Tibial nerve (tissue), 4 donors: ENCODE measurements at regions not wholly inside any gene's neighbourhood (a gene's known extent, or its start where the extent isn't known, plus 50 kb on each side); places are given as distances from the start of the nearest gene placed in this dataset.
"Not testable (repeated sequence)": the region's sequence is repeated elsewhere in the genome, so short reads cannot be mapped to it uniquely, and the experiment has no call there.

ENCODE experiments used
- DNase-seq, 2 donors: peaks; one replicate each; pipeline ENCODE4 v3.0.0-alpha.2; 2019; ENCODE audit warnings: low spot score in 2 of 2
- H3K27ac ChIP-seq, 4 donors: fragments of 200-600 bp; sonication (generic) in 3 of 4; one replicate each; pipeline ENCODE4 v1.5.1; 2017 to 2019; ENCODE audit warnings: mild to moderate bottlenecking in 1 of 4
- H3K27me3 ChIP-seq, 2 donors: fragments of 200-600 bp; sonication (generic) in 1 of 2; one replicate each; pipeline versions ENCODE4 v1.5.1 to v1.6.0; 2017 to 2019
- H3K36me3 ChIP-seq, 3 donors: fragments of 200-600 bp; sonication (generic); one replicate each; pipeline ENCODE4 v1.5.1; 2018 to 2019
- H3K4me1 ChIP-seq, 4 donors: fragments of 200-600 bp; sonication (generic) in 3 of 4; one replicate each; pipeline ENCODE4 v1.5.1; 2017 to 2019
- H3K4me3 ChIP-seq, 4 donors: fragments of 200-600 bp; sonication (generic) in 3 of 4; one replicate each; pipeline ENCODE4 v1.5.1; 2017 to 2019; ENCODE audit warnings: mild to moderate bottlenecking in 1 of 4, moderate library complexity in 1 of 4
- H3K9me3 ChIP-seq, 4 donors: fragments of 200-600 bp; sonication (generic) in 3 of 4; one replicate each; pipeline ENCODE4 v1.5.1; 2017 to 2019
- CTCF ChIP-seq, 5 experiments: fragments of 200-600 bp in 3 of 5; fragments of 450-650 bp in 2 of 5; sonication (generic) in 3 of 5; IDR thresholded peaks; one replicate each; pipeline ENCODE4 v1.5.1; 2016 to 2019; ENCODE audit warnings: antibody characterized with exemption in 5 of 5, mild to moderate bottlenecking in 3 of 5, moderate library complexity in 2 of 5
- EP300 ChIP-seq, 2 donors: sonication (generic); formaldehyde crosslinking; IDR thresholded peaks; one replicate each; pipeline ENCODE4 v1.6.1; 2017; ENCODE audit warnings: antibody characterized with exemption in 2 of 2, mild to moderate bottlenecking in 1 of 2
- POLR2A ChIP-seq, 2 donors: fragments of 450-650 bp; IDR thresholded peaks; one replicate each; pipeline ENCODE4 v1.6.1; 2017; ENCODE audit warnings: antibody characterized with exemption in 2 of 2, mild to moderate bottlenecking in 2 of 2, moderate library complexity in 2 of 2
- WGBS, 2 donors: methylation state at CpG; one replicate each; pipeline ENCODE4 v1.1.5; 2018; 5-methylcytosine and 5-hydroxymethylcytosine counted together

DNA sequence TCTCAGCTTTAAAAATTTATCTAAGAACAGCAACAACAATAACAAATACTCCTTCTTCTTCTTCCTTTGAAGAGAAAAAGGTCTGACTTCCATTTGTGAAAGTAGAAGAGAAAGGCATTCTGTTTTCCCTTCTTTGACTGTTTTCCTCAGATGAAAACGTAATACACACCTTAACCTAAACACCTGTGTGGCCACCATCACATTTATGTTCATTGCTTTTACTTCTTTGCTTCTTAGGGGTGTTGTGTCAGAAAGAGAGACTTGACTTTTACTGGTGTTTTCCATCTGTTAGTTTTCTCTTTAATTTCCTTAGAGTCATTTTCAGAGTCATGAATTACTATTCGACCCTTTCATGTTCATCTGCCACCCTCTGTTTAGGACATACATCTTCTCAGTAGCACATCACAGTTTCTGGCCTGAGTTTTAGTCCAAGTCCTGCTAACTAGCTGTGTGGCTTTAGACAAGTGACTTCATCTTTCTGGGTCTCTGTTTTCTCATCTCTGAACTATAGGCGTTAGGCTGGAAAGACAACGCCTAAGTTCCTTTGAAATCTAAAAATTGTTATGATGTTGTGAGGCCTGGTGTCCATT is 283.8 kb downstream of the GATA3 start:
- Histone ChIP-seq H3K27me3 (peaks cover 0 to 12% of the 10 kb centered on the region in 2 donors), H3K27ac (no peak overlapping the region), H3K4me1 (no peaks in the 10 kb centered on the region), H3K36me3 (no peaks in the 10 kb centered on the region), H3K4me3 (no peak overlapping the region), H3K9me3 (no peaks in the 10 kb centered on the region)
- no peak for DNase-seq
- TF ChIP-seq POLR2A (IDR thresholded peaks at IDR 0.05): no peak
- TF ChIP-seq CTCF (IDR thresholded peaks at IDR 0.05): no peak
- TF ChIP-seq EP300 (IDR thresholded peaks at IDR 0.05): no peak
- 88 to 92% methylated on average over 4 of the region's 4 CpGs for WGBS, 2 donors

DNA sequence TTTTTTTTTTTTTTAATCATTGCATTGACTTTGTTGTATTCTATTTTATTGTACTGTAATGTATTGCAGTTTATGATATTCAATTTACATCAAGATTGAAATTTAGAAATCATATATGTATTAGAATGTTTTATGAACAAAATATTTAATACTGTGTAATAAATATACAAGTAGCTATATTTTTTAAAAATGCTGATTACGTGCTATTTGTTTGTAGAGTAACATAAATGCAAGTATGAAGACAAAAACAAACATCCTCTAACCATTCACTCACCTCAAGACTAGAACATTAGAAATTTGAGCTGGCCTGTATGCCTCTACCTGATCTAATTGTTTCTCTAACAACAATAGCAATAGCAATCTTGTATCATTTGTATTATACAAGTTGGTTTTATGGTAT is 290.3 kb downstream of the GATA3 start:
- WGBS, 2 donors: 90 to 95% methylated on average over 1 of the region's 1 CpG
- Histone ChIP-seq H3K9me3 (no peaks in the 10 kb centered on the region), H3K4me3 (no peak overlapping the region), H3K36me3 (no peaks in the 10 kb centered on the region), H3K4me1 (no peaks in the 10 kb centered on the region), H3K27ac (no peak overlapping the region), H3K27me3 (no peaks in the 10 kb centered on the region)
- no peak for DNase-seq
- no peak for TF ChIP-seq POLR2A (IDR thresholded peaks at IDR 0.05)
- TF ChIP-seq EP300 (IDR thresholded peaks at IDR 0.05): no peak
- no peak for TF ChIP-seq CTCF (IDR thresholded peaks at IDR 0.05)

- no peaks in the 10 kb centered on the region for H3K9me3 ChIP-seq
- H3K27ac ChIP-seq: no peak overlapping the region
- H3K27me3 ChIP-seq: no peaks in the 10 kb centered on the region
- no peaks in the 10 kb centered on the region for H3K4me1 ChIP-seq
- DNase-seq: no peak
- TF ChIP-seq EP300 (IDR thresholded peaks at IDR 0.05) (no peak), POLR2A (IDR thresholded peaks at IDR 0.05) (no peak), CTCF (IDR thresholded peaks at IDR 0.05) (no peak)
- no peaks in the 10 kb centered on the region for H3K36me3 ChIP-seq
- H3K4me3 ChIP-seq: no peak overlapping the region
- 36% methylated on average over 1 of the region's 1 CpG for WGBS, 2 donors
These were observed 292.4 kb downstream of the GATA3 start for GRCh38 chr10:8346861-8347260.

DNA sequence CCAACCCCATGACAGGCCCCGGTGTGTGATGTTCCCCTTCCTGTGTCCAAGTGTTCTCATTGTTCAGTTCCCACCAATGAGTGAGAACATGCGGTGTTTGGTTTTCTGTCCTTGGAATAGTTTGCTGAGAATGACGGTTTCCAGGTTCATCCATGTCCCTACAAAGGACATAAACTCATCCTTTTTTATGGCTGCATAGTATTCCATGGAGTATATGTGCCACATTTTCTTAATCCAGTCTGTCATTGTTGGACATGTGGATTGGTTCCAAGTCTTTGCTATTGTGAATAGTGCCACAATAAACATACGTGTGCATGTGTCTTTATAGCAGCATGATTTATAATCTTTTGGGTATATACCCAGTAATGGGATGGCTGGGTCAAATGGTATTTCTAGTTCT is 293.1 kb downstream of the GATA3 start:
- 85 to 95% methylated on average over 4 of the region's 4 CpGs for WGBS, 2 donors
- H3K27ac ChIP-seq, DNase-seq, H3K4me1 ChIP-seq, H3K27me3 ChIP-seq, H3K4me3 ChIP-seq, H3K36me3 ChIP-seq, H3K9me3 ChIP-seq: not testable (repeated sequence)

DNA sequence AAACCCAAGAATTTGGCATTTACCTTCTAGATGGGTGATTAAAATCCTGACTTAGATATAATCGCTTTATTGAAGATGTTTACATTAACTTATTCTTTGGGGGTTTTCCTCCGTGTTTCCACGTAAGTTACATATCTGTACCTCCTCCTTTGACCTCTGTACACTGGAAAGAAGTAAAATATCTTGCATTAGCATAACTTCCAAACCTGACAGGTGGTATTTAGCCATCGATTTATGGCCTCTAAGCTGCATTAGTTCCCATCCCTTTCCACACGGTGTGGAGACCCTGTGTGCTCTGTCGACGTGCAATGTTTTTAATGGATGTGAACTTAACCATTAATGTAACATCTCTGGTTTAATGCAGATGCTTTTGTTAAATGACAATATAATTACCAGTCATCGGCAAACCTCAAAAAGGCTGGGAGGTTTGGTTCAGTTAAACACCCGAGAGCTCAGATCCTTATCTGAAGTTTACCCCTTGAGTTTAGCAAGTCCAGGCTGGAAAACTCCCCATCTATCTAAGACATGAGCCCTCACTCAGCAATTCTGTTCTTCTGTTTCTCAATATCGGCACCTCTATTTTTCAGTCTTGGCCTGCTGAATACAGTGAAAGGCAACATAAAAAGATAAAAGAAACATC is 295.2 kb downstream of the GATA3 start:
- Histone ChIP-seq H3K36me3 (no peaks in the 10 kb centered on the region), H3K4me1 (no peaks in the 10 kb centered on the region), H3K27me3 (no peaks in the 10 kb centered on the region), H3K9me3 (no peaks in the 10 kb centered on the region), H3K27ac (no peak overlapping the region), H3K4me3 (no peak overlapping the region)
- no peak for DNase-seq
- 55 to 57% methylated on average over 10 of the region's 10 CpGs for WGBS, 2 donors
- TF ChIP-seq EP300 (IDR thresholded peaks at IDR 0.05): no peak
- TF ChIP-seq CTCF (IDR thresholded peaks at IDR 0.05): no peak
- TF ChIP-seq POLR2A (IDR thresholded peaks at IDR 0.05): no peak
